ENCODE measurements at regions not wholly inside any gene's neighbourhood (a gene's known extent, or its start where the extent isn't known, plus 50 kb on each side); places are given as distances from the start of the nearest gene placed in this dataset.

GRCh38 chr10:4661511-4662255 is 164.3 kb upstream of the AKR1E2 start:
- no peak for DNase-seq

- DNase-seq: no peak
Observed at GRCh38 chr10:4658777-4659176, 167.2 kb upstream of the AKR1E2 start.

GRCh38 chr10:4656576-4657194 is 169.3 kb upstream of the AKR1E2 start:
- DNase-seq: peak; percentile 35 to 47

GRCh38 chr10:4655879-4656278 is 170.1 kb upstream of the AKR1E2 start:
- no peak for DNase-seq

GRCh38 chr10:4655406-4655805 is 170.6 kb upstream of the AKR1E2 start:
- DNase-seq: no peak

GRCh38 chr10:4654496-4654895 is 171.5 kb upstream of the AKR1E2 start:
- no peak for DNase-seq

- no peak for DNase-seq
Observed at GRCh38 chr10:4653160-4653559, 172.8 kb upstream of the AKR1E2 start.

GRCh38 chr10:4652111-4653010 is 173.6 kb upstream of the AKR1E2 start:
- DNase-seq: peak; percentile 24 to 26

GRCh38 chr10:4651404-4652037 is 174.5 kb upstream of the AKR1E2 start:
- DNase-seq: peak in 1 of 2 experiments; percentile 25

GRCh38 chr10:4650582-4650981 is 175.4 kb upstream of the AKR1E2 start:
- DNase-seq: no peak

GRCh38 chr10:4649886-4650508 is 176.0 kb upstream of the AKR1E2 start:
- DNase-seq: no peak

GRCh38 chr10:4649471-4649870 is 176.5 kb upstream of the AKR1E2 start:
- no peak for DNase-seq

- no peak for DNase-seq
Observed at GRCh38 chr10:4648999-4649398, 177.0 kb upstream of the AKR1E2 start.

- no peak for DNase-seq
Observed at GRCh38 chr10:4647109-4647785, 178.8 kb upstream of the AKR1E2 start.

- no peak for DNase-seq
Observed at GRCh38 chr10:4646547-4646946, 179.5 kb upstream of the AKR1E2 start.

- DNase-seq: no peak
Observed at GRCh38 chr10:4645836-4646235, 180.2 kb upstream of the AKR1E2 start.

GRCh38 chr10:4643471-4643870 is 182.5 kb upstream of the AKR1E2 start:
- DNase-seq: no peak

GRCh38 chr10:4639960-4640359 is 186.0 kb upstream of the AKR1E2 start:
- DNase-seq: no peak

- DNase-seq: no peak
Observed at GRCh38 chr10:4638099-4638498, 187.9 kb upstream of the AKR1E2 start.

GRCh38 chr10:4637657-4638056 is 188.3 kb upstream of the AKR1E2 start:
- no peak for DNase-seq

- DNase-seq: no peak
Observed at GRCh38 chr10:4635883-4636282, 190.1 kb upstream of the AKR1E2 start.

- DNase-seq: no peak
Observed at GRCh38 chr10:4635388-4635787, 190.6 kb upstream of the AKR1E2 start.
